OCI-LY1 (cell line): ENCODE measurements at regions not wholly inside any gene's neighbourhood (a gene's known extent, or its start where the extent isn't known, plus 50 kb on each side); places are given as distances from the start of the nearest gene placed in this dataset.

Experiments used
- EZH2 ChIP-seq: fragments of 200-600 bp; sonication (generic), shearing (Covaris generic); IDR thresholded peaks from 2 replicates; pipeline ENCODE4 v1.8.0; 2017; ENCODE audit warnings: borderline replicate concordance, mixed run types, mild to moderate bottlenecking, antibody characterized with exemption, low read length, moderate library complexity, mixed read lengths
- TF ChIP-seq, protein P1 (sequence below): fragments of 200-600 bp; sonication (generic), shearing (Covaris generic); IDR thresholded peaks from 2 replicates; pipeline ENCODE4 v1.5.1; 2017; ENCODE audit warnings: mild to moderate bottlenecking, antibody characterized with exemption, low read length, moderate library complexity, mixed read lengths

DNA sequence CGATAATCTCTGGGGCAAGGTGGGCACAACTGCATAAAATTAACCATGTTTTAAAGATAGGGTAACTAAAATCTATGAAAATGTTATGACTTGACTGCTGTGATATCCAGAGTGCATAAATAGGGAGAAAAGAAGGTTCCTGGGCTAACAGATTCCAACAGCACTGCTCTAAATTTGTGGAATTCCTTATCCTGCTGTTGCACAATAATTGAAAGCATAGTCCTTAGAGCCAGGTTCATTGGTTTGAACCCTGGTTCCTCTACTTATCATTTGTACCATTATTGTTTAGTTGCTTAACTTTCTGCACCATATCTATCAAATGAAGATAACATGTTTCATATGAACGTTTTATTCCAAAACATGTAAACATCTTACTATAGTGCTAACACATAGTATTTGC is 219.0 kb downstream of the NUF2 start:
- TF ChIP-seq, protein P1, sequence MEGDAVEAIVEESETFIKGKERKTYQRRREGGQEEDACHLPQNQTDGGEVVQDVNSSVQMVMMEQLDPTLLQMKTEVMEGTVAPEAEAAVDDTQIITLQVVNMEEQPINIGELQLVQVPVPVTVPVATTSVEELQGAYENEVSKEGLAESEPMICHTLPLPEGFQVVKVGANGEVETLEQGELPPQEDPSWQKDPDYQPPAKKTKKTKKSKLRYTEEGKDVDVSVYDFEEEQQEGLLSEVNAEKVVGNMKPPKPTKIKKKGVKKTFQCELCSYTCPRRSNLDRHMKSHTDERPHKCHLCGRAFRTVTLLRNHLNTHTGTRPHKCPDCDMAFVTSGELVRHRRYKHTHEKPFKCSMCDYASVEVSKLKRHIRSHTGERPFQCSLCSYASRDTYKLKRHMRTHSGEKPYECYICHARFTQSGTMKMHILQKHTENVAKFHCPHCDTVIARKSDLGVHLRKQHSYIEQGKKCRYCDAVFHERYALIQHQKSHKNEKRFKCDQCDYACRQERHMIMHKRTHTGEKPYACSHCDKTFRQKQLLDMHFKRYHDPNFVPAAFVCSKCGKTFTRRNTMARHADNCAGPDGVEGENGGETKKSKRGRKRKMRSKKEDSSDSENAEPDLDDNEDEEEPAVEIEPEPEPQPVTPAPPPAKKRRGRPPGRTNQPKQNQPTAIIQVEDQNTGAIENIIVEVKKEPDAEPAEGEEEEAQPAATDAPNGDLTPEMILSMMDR: no peak
- TF ChIP-seq EZH2: no peak
